T-helper 2 cell treated with Interferon-gamma antibody and Interleukin-4, amounts not matched to agents 5 μg/mL and 100 μg/mL, for 36 hours (primary cell): ENCODE measurements at regions not wholly inside any gene's neighbourhood (a gene's known extent, or its start where the extent isn't known, plus 50 kb on each side); places are given as distances from the start of the nearest gene placed in this dataset.
A peak's percentile ranks its signal among the peaks of the same experiment; 100 is the strongest.

Source experiments
- DNase-seq: peaks from one replicate; pipeline ENCODE4 v3.0.0; 2021; ENCODE audit warnings: low spot score
- H3K27ac Mint-ChIP-seq: one replicate; pipeline ENCODE4 v1.8.0; 2021; ENCODE audit warnings: mild to moderate bottlenecking, mixed read lengths
- H3K27me3 Mint-ChIP-seq: one replicate; pipeline ENCODE4 v1.8.0; 2021; ENCODE audit warnings: low read depth, mixed read lengths
- H3K36me3 Mint-ChIP-seq: one replicate; pipeline ENCODE4 v1.8.0; 2021; ENCODE audit warnings: low read depth, mixed read lengths
- H3K4me1 Mint-ChIP-seq: one replicate; pipeline ENCODE4 v1.8.0; 2021; ENCODE audit warnings: low read depth, mixed read lengths
- H3K4me3 Mint-ChIP-seq: one replicate; pipeline ENCODE4 v1.8.0; 2022; ENCODE audit warnings: mild to moderate bottlenecking, moderate library complexity, mixed read lengths
- H3K9me3 Mint-ChIP-seq: one replicate; pipeline ENCODE4 v1.8.0; 2021; ENCODE audit warnings: mixed read lengths

DNA sequence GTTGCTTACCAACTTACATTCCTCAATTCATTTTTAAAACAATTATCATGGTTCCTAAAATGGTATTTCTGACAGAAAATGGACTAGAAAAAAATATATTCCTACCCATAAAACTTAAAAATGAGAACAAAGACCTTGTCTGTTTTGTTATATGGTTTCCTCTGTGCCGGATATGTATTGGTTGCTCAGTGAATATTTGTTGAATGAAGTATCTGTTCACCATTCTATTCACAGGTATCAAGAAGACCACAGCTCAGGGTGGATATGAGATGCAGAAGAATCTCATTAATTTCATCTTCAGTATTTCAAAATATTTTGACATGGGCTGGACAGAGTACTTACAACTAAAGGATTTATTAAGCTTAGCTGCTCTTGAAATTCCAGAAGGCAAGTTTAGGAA lies 58.1 kb downstream of the TUSC7 start:
- Mint-ChIP-seq H3K27me3 (no peaks in the 10 kb centered on the region), H3K4me1 (peaks cover 2% of the 10 kb centered on the region), H3K4me3 (no peak overlapping the region), H3K27ac (no peak overlapping the region), H3K9me3 (no peaks in the 10 kb centered on the region), H3K36me3 (no peaks in the 10 kb centered on the region)
- no peak for DNase-seq

DNA sequence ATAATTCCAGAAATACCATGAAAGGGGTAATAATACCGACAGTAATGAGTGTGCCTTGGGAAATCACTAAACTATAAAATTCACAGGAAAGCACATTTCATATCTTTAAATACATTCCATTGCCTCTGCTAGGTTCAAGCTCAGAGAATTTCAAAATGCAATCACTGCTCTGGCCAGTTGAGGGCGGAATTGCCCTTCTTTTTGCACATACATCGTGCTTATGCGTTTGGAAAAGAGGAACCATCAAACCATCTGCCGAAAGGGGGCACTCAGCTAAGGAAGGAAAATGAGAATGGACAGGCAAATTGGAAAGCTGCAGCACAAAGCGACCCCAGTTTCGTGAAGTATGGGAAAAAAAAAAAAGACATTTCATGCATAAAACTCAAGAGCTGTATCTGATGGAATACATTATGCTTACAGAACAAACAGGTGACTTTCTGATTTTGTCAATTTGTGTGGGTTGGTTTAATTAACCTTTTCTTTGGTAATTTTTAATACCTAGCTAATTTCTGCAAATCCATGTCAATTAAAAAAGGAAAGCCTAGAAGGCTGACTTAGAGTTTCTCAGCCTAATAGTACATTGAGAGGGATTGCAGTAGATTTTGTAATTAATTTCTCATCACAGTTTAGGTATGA lies 61.4 kb downstream of the TUSC7 start:
- Mint-ChIP-seq H3K4me3 (no peak overlapping the region), H3K9me3 (no peaks in the 10 kb centered on the region), H3K4me1 (peaks cover 2% of the 10 kb centered on the region), H3K36me3 (no peaks in the 10 kb centered on the region), H3K27ac (no peak overlapping the region), H3K27me3 (no peaks in the 10 kb centered on the region)
- DNase-seq: peak; percentile 21

DNA sequence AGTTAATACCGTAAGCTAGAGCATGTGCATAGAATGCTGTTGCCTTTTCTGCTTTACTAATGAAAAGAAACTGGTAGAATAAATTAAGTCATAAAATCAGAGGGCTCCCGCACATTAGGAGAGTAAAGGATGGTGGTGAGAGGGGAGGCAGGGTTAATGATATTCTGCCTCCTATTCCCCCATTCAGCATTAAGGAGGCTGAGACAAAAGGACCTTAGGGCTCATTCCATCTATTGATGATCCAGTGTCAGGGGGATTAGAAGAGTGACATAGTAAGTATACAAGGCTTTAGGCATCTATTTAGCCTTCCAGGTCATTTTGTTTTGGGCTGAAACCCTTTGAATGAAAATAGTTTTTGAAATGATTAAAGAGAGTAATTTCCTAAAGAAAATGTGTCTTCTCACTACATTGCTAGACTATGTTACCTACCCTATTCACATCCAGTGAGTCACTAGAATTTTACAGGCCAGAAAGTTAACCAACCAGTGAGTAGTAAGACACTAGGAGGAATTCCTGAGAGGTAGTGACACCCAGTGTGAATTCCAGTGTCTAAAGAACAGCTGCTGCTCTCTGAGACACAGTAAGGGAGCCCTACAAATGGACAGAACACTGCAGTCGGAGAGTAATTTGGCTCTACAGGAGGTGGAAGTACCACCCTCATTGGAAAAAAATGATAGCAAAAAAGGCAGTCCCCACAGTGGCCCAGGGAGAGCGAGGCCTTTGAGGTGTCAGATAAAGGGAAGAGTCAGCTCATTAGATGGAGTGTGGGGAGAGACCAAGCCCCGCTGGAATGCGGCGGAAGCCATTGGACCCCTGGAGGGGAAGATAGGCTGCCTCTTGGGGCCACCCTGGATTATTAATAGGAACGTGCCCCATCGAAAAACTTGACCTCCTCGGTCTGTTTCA lies 67.6 kb downstream of the TUSC7 start:
- Mint-ChIP-seq H3K36me3 (no peaks in the 10 kb centered on the region), H3K4me3 (no peak overlapping the region), H3K4me1 (no peaks in the 10 kb centered on the region), H3K27ac (no peak overlapping the region), H3K9me3 (no peaks in the 10 kb centered on the region), H3K27me3 (no peaks in the 10 kb centered on the region)
- no peak for DNase-seq

- no peaks in the 10 kb centered on the region for H3K4me1 Mint-ChIP-seq
- no peaks in the 10 kb centered on the region for H3K9me3 Mint-ChIP-seq
- no peaks in the 10 kb centered on the region for H3K27me3 Mint-ChIP-seq
- DNase-seq: no peak
- H3K27ac Mint-ChIP-seq: no peak overlapping the region
- H3K4me3 Mint-ChIP-seq: no peak overlapping the region
- no peaks in the 10 kb centered on the region for H3K36me3 Mint-ChIP-seq
Measured at GRCh38 chr3:116785226-116785625, 75.6 kb downstream of the TUSC7 start.

DNA sequence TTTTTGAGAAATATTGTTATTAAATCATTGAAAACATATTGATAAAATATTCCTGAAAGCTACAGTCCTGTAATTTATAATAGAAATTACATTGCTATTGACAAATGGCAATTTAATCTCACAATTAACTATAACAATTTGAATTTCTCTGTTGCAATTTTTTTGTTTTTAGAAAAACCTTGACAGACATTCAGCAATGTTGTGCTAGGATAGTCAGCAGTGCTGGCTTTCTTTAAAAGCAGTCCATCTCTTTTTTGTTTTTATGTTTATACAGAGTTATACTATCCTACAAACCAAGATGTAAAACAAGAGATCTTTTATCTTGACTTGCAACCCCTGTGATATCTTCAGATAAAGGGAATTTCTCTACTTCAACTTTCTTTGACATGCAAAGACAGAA lies 93.1 kb downstream of the TUSC7 start:
- H3K4me1 Mint-ChIP-seq: no peaks in the 10 kb centered on the region
- no peaks in the 10 kb centered on the region for H3K27me3 Mint-ChIP-seq
- DNase-seq: no peak
- H3K36me3 Mint-ChIP-seq: no peaks in the 10 kb centered on the region
- H3K9me3 Mint-ChIP-seq: peaks cover 13% of the 10 kb centered on the region
- H3K4me3 Mint-ChIP-seq: no peak overlapping the region
- no peak overlapping the region for H3K27ac Mint-ChIP-seq

- Mint-ChIP-seq H3K27ac (no peak overlapping the region), H3K4me3 (no peak overlapping the region), H3K9me3 (peaks cover 21% of the 10 kb centered on the region), H3K36me3 (no peaks in the 10 kb centered on the region), H3K27me3 (no peaks in the 10 kb centered on the region), H3K4me1 (no peaks in the 10 kb centered on the region)
- no peak for DNase-seq
Measured at GRCh38 chr3:116806351-116806750, 96.8 kb downstream of the TUSC7 start.

DNA sequence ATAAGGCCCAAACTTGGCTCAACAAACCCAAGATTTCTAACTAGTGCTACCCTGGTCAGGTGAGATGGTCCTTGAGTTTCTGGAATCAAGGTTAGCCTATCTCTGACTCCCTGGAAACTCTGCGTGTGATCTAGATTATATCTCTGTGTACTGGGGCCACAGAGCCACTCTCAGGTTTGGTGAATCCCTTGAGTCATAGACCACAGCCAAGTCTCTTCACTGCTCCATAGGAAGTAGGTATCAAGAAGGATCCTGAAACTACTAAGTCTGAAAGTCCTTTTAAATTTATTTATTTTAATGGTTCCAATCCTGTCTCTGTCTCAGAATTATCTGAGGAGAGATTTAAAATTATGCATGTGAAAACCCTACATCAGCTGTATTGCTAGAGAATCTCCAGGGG lies 99.1 kb downstream of the TUSC7 start:
- Mint-ChIP-seq H3K4me1 (no peaks in the 10 kb centered on the region), H3K27me3 (no peaks in the 10 kb centered on the region), H3K9me3 (peaks cover 19% of the 10 kb centered on the region), H3K4me3 (no peak overlapping the region), H3K27ac (no peak overlapping the region), H3K36me3 (no peaks in the 10 kb centered on the region)
- no peak for DNase-seq

DNA sequence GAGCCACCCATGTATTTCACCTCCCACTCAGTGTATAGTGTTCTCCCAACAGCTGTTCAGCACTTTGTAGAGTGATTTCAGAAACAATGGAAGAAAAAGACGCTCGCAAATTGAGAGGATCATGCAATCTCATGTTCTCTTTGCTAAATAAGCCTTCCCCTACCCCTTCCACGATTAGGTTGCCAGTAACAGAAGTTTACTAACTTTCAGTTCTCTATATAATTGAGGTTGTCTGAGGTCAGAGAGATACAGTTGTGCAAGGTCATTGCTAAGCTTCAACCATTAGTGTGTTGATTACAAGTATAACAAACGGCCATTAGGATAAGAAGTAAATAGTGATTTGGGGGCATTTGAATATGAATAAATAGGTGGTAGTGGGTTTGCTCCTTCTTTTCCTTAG lies 99.6 kb downstream of the TUSC7 start:
- no peaks in the 10 kb centered on the region for H3K36me3 Mint-ChIP-seq

GRCh38 chr3:116811754-116812153 lies 102.2 kb downstream of the TUSC7 start:
- H3K36me3 Mint-ChIP-seq: no peaks in the 10 kb centered on the region
- H3K4me1 Mint-ChIP-seq: no peaks in the 10 kb centered on the region
- no peak for DNase-seq
- H3K9me3 Mint-ChIP-seq: peaks cover 12% of the 10 kb centered on the region
- no peak overlapping the region for H3K4me3 Mint-ChIP-seq
- H3K27ac Mint-ChIP-seq: no peak overlapping the region
- no peaks in the 10 kb centered on the region for H3K27me3 Mint-ChIP-seq

More for the DNA sequence above, 99.6 kb downstream of the TUSC7 start:
- Mint-ChIP-seq H3K27ac (no peak overlapping the region), H3K4me3 (no peak overlapping the region), H3K9me3 (peaks cover 19% of the 10 kb centered on the region), H3K27me3 (no peaks in the 10 kb centered on the region), H3K4me1 (no peaks in the 10 kb centered on the region)
- DNase-seq: no peak

- Mint-ChIP-seq H3K9me3 (peaks cover 10% of the 10 kb centered on the region), H3K36me3 (no peaks in the 10 kb centered on the region), H3K27me3 (no peaks in the 10 kb centered on the region)
Measured at GRCh38 chr3:116812949-116813348, 103.4 kb downstream of the TUSC7 start.

DNA sequence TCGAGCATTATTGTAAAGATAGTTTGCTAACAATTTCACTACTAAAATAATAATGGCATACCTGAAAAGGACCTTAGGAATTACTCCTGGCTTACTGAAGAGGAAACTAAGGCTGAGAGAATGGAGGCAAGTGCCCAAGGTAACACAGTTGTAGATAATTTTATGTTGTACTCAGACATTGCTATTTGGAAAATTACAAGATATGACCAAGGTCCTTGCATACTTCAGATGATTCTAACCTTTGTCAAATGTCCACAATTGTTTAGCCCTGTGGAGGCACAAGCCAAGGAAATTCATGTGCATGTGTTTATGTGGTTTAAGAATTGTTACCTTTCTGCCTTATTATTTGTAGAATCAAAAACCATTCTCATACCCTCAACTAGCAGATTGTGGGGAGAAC lies 105.7 kb downstream of the TUSC7 start:
- H3K4me1 Mint-ChIP-seq: no peaks in the 10 kb centered on the region
- H3K9me3 Mint-ChIP-seq: no peaks in the 10 kb centered on the region
- H3K36me3 Mint-ChIP-seq: no peaks in the 10 kb centered on the region
- no peak for DNase-seq
- no peak overlapping the region for H3K27ac Mint-ChIP-seq
- H3K27me3 Mint-ChIP-seq: no peaks in the 10 kb centered on the region
- H3K4me3 Mint-ChIP-seq: no peak overlapping the region

More at GRCh38 chr3:116812949-116813348, 103.4 kb downstream of the TUSC7 start:
- Mint-ChIP-seq H3K27ac (no peak overlapping the region), H3K4me3 (no peak overlapping the region), H3K4me1 (no peaks in the 10 kb centered on the region)
- DNase-seq: no peak

GRCh38 chr3:116815831-116816588 lies 106.4 kb downstream of the TUSC7 start:
- Mint-ChIP-seq H3K27ac (no peak overlapping the region), H3K36me3 (no peaks in the 10 kb centered on the region), H3K4me3 (no peak overlapping the region), H3K9me3 (no peaks in the 10 kb centered on the region), H3K27me3 (no peaks in the 10 kb centered on the region), H3K4me1 (no peaks in the 10 kb centered on the region)
- DNase-seq: no peak

GRCh38 chr3:116821371-116821770 lies 111.8 kb downstream of the TUSC7 start:
- H3K36me3 Mint-ChIP-seq: no peaks in the 10 kb centered on the region
- H3K27ac Mint-ChIP-seq: no peak overlapping the region
- H3K9me3 Mint-ChIP-seq: no peaks in the 10 kb centered on the region

GRCh38 chr3:116824208-116824607 lies 114.6 kb downstream of the TUSC7 start:
- Mint-ChIP-seq H3K27ac (no peak overlapping the region), H3K4me1 (no peaks in the 10 kb centered on the region), H3K4me3 (no peak overlapping the region), H3K36me3 (no peaks in the 10 kb centered on the region), H3K27me3 (no peaks in the 10 kb centered on the region), H3K9me3 (no peaks in the 10 kb centered on the region)
- DNase-seq: no peak

More at GRCh38 chr3:116821371-116821770, 111.8 kb downstream of the TUSC7 start:
- no peak overlapping the region for H3K4me3 Mint-ChIP-seq
- no peaks in the 10 kb centered on the region for H3K4me1 Mint-ChIP-seq
- H3K27me3 Mint-ChIP-seq: no peaks in the 10 kb centered on the region
- no peak for DNase-seq
